ENCODE measurements at regions not wholly inside any gene's neighbourhood (a gene's known extent, or its start where the extent isn't known, plus 50 kb on each side); places are given as distances from the start of the nearest gene placed in this dataset.
"Not testable (repeated sequence)": the region's sequence is repeated elsewhere in the genome, so short reads cannot be mapped to it uniquely, and the experiment has no call there.

GRCh38 chr6:154923199-154923869 lies 71.8 kb upstream of the TIAM2 start:
- no peak for DNase-seq (ENCODE audit: low spot score)

DNA sequence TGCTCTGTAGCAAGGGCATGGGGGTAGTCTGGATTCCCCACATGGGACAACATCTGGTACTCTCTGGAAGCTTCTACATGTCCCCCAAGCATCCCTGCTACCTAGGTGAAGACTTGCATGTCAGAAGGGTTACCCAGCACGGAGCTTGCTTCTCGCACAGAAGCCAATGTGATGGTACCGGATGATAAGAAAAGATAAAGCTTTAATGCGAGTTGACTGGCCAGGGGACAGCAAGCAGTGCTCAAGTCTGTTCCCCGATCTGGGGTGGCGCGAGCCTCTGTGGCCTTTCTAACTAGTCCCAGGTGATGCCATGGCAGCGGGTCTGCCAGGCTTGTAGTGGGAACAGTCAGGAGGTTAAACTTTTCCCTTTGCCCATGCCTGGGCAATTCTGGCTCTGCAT lies 70.0 kb upstream of the TIAM2 start:
- DNase-seq (ENCODE audit: low spot score) = no peak

- no peak for DNase-seq (ENCODE audit: low spot score)
Measured at GRCh38 chr6:154926366-154926765, 68.7 kb upstream of the TIAM2 start.

GRCh38 chr6:154928325-154928922 lies 66.7 kb upstream of the TIAM2 start:
- DNase-seq (ENCODE audit: low spot score) = peak; percentile 71

GRCh38 chr6:154930451-154930851 lies 64.7 kb upstream of the TIAM2 start:
- no peak for DNase-seq (ENCODE audit: low spot score)

- no peak for DNase-seq (ENCODE audit: low spot score)
Measured at GRCh38 chr6:154931711-154932424, 63.2 kb upstream of the TIAM2 start.

DNA sequence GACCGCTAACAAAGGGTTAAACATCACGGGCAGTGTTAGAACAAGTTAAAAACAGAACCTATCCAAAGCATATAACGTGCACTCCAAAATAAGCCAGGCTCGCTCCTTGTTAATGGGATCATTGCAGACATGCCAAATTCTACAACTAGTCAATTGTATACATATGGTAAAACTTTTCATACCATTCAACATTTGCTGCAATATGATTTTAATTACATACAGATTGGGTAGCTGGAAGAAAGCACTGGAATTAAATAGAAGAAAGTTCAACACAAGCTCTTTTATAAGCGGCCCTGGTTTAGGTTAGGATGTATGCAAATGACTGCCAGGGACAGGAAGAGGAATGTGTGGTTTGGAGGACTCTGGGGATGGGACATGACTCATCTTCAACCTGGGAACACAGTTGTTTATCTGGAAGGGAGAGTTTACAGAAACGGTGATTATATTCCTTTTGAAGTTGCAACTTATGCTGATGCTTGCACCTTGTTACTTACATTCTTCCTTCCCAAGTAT lies 62.5 kb upstream of the TIAM2 start:
- DNase-seq (ENCODE audit: low spot score) = no peak

- DNase-seq (ENCODE audit: low spot score) = no peak
Measured at GRCh38 chr6:154933181-154933827, 61.8 kb upstream of the TIAM2 start.

DNA sequence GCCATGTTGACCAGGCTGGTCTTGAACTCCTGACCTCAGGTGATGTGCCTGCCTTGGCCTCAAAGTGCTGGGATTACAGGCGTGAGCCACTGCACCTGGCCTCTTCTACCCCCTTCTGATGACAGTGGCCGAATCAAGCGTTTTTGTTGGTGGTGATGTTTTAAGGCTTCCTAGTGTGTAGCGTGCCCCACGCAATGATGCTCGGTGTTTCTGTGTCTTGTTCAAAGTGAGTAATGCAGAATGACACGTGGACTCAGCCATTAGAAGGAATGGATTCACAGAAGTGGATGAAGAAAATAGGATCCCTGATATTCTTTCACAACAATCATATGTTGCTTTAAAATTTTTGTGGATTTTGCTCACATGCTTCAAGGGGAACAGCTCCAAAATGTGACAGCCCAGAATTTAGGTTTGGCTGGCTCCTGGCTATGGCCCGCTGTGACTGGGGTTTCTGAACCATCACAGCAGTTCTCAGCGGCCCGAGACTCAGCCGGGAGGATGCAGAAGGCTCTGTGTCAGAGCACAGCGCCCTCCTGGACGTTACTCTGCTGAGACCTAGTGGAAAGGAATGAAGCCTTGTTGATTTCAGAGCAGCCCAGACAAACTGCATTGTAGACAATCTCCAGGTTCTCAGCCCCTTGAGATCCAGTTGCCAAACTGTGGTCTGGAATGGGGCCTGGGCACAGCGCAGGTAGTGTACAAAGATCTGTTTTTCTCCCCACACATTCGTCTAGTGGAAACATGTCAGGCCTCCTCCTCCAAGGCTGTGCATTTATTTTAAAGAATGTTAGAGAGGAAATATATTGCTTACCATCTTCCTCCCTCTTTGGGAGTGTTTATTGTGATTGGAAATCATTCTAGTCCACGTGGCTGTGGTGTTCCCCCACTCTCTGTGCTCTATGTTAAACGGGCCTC lies 57.6 kb upstream of the TIAM2 start:
- DNase-seq (ENCODE audit: low spot score) = no peak

- DNase-seq (ENCODE audit: low spot score) = no peak
Measured at GRCh38 chr6:154938221-154938580, 56.9 kb upstream of the TIAM2 start.

- DNase-seq (ENCODE audit: low spot score) = not testable (repeated sequence)
Measured at GRCh38 chr6:154938727-154939285, 56.3 kb upstream of the TIAM2 start.

- DNase-seq (ENCODE audit: low spot score) = no peak
Measured at GRCh38 chr6:154942770-154943169, 52.3 kb upstream of the TIAM2 start.

DNA sequence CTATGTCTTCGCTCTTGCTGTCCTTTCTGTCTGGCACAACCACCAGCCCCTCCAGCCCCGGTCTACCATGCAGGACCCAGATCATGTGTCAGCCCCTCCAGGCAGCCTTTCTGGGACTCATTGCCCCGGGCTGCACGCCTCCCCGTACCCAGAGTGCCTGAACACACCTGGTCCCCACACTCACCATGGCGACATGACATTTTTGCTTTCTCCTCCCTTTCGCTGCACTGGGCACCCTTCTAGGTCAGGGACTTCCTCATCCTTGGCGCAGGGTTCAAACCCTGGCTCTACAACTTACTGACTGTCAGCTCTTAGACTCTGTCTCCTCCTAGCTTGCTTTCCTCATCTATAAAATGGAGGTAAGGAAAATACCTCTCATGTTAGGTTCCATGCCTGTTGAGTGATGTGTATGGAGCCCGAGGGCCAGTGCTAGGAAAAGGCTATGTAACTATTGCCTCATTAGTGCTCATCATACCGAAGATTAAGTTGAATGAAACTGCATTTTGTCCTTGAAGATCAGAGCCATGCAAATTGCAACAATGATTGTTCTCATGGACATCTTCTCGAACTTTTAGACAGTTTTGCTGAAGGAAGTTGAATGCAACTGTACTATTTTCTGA lies 49.7 kb upstream of the TIAM2 start:
- DNase-seq (ENCODE audit: low spot score) = no peak

Data from RKO (cell line).